Neural cell (in vitro differentiated cells): ENCODE measurements at regions not wholly inside any gene's neighbourhood (a gene's known extent, or its start where the extent isn't known, plus 50 kb on each side); places are given as distances from the start of the nearest gene placed in this dataset.

ENCODE experiments used
- H2AFZ ChIP-seq: fragments of 200-600, 300-800 bp; sonication (generic), shearing (Covaris generic); 2 replicates; pipeline ENCODE4 v1.6.0; 2014; ENCODE audit warnings: low read depth, mild to moderate bottlenecking, antibody characterized with exemption, low read length, moderate library complexity
- H3F3A ChIP-seq: fragments of 200-600 bp; shearing (Covaris generic); 2 replicates; pipeline ENCODE4 v1.6.1; 2016; ENCODE audit warnings: mild to moderate bottlenecking, moderate library complexity, mixed read lengths, antibody characterized with exemption, low read length; ENCODE audit not compliant: insufficient read depth, poor library complexity, severe bottlenecking
- H3K27ac ChIP-seq: fragments of 200-600, 300-800 bp; sonication (generic), shearing (Covaris generic); 2 replicates; pipeline ENCODE4 v1.5.1; 2014; ENCODE audit warnings: mild to moderate bottlenecking, low read length, moderate library complexity
- H3K27me3 ChIP-seq: fragments of 300-800, 200-600 bp; sonication (generic), shearing (Covaris generic); 2 replicates; pipeline ENCODE4 v1.6.0; 2014; ENCODE audit warnings: mild to moderate bottlenecking, low read depth, low read length, moderate library complexity; ENCODE audit not compliant: insufficient read depth
- H3K36me3 ChIP-seq: fragments of 300-800, 200-600 bp; sonication (generic), shearing (Covaris generic); 2 replicates; pipeline ENCODE4 v1.5.1; 2014; ENCODE audit warnings: mild to moderate bottlenecking, antibody characterized with exemption, low read length, moderate library complexity; ENCODE audit not compliant: insufficient read depth
- H3K4me2 ChIP-seq: fragments of 300-800, 200-600 bp; sonication (generic), shearing (Covaris generic); 2 replicates; pipeline ENCODE4 v1.6.0; 2014; ENCODE audit warnings: mild to moderate bottlenecking, low read length
- H3K4me3 ChIP-seq: fragments of 300-800, 200-600 bp; sonication (generic), shearing (Covaris generic); 2 replicates; pipeline ENCODE4 v1.5.1; 2014; ENCODE audit warnings: mild to moderate bottlenecking, low read length, moderate library complexity
- H3K79me2 ChIP-seq: fragments of 200-600 bp; shearing (Covaris generic); replicated peaks from 2 replicates; pipeline ENCODE4 v1.6.0; 2014; ENCODE audit warnings: mild to moderate bottlenecking, low read length, moderate library complexity; ENCODE audit not compliant: insufficient read depth
- H3K9ac ChIP-seq: fragments of 300-800, 200-600 bp; sonication (generic), shearing (Covaris generic); 2 replicates; pipeline ENCODE4 v1.6.1; 2016; ENCODE audit warnings: mild to moderate bottlenecking, low read length, mixed read lengths
- H3K9me2 ChIP-seq: fragments of 200-600 bp; shearing (Covaris generic); 2 replicates; pipeline ENCODE4 v1.6.1; 2016; ENCODE audit warnings: mild to moderate bottlenecking, low read length, mixed read lengths; ENCODE audit not compliant: insufficient read depth
- H3K9me3 ChIP-seq: fragments of 200-600, 300-800 bp; sonication (generic), shearing (Covaris generic); 2 replicates; pipeline ENCODE4 v1.6.1; 2016; ENCODE audit warnings: mild to moderate bottlenecking, mixed run types, low read length, moderate library complexity, mixed read lengths
- H4K20me1 ChIP-seq: fragments of 200-600 bp; shearing (Covaris generic); 2 replicates; pipeline ENCODE4 v1.6.1; 2016; ENCODE audit warnings: mild to moderate bottlenecking, mixed run types; ENCODE audit not compliant: insufficient read depth
- CTCF ChIP-seq: fragments of 450-650 bp; IDR thresholded peaks from 2 replicates; pipeline ENCODE4 v1.5.1; 2014; ENCODE audit warnings: antibody characterized with exemption, mild to moderate bottlenecking, moderate library complexity; ENCODE audit not compliant: poor library complexity, severe bottlenecking
- EP300 ChIP-seq: fragments of 450-650 bp; conservative IDR thresholded peaks from 2 replicates; pipeline ENCODE4 v1.6.1; 2014; ENCODE audit warnings: antibody characterized with exemption, mild to moderate bottlenecking, moderate library complexity; ENCODE audit not compliant: poor library complexity, severe bottlenecking
- EZH2 ChIP-seq: fragments of 200-600, 300-800 bp; shearing (Covaris generic), sonication (generic); IDR thresholded peaks from 2 replicates; pipeline ENCODE4 v1.6.1; 2014; ENCODE audit warnings: antibody characterized with exemption, low read length, borderline replicate concordance, mild to moderate bottlenecking; ENCODE audit not compliant: insufficient read depth, poor library complexity, severe bottlenecking
- MXI1 ChIP-seq: fragments of 450-650 bp; conservative IDR thresholded peaks from 2 replicates; pipeline ENCODE4 v1.6.1; 2014; ENCODE audit warnings: antibody characterized with exemption, mild to moderate bottlenecking; ENCODE audit not compliant: poor library complexity, severe bottlenecking
- POLR2AphosphoS5 ChIP-seq: IDR thresholded peaks from 2 replicates; pipeline ENCODE4 v1.6.1; 2012
- RAD21 ChIP-seq: fragments of 450-650 bp; conservative IDR thresholded peaks from 2 replicates; pipeline ENCODE4 v1.6.1; 2014; ENCODE audit warnings: antibody characterized with exemption, mild to moderate bottlenecking, moderate library complexity
- SMC3 ChIP-seq: fragments of 450-650 bp; conservative IDR thresholded peaks from 2 replicates; pipeline ENCODE4 v1.6.1; 2014; ENCODE audit warnings: antibody characterized with exemption, mild to moderate bottlenecking, moderate library complexity; ENCODE audit not compliant: poor library complexity
- TAF1 ChIP-seq: IDR thresholded peaks from 2 replicates; pipeline ENCODE4 v1.6.1; 2012; ENCODE audit warnings: low read depth
- TF ChIP-seq, protein P1 (sequence below): IDR thresholded peaks from 2 replicates; pipeline ENCODE4 v1.6.1; 2012; ENCODE audit warnings: borderline replicate concordance

- no peaks in the 10 kb centered on the region for H3K36me3 ChIP-seq
- H3K27ac ChIP-seq, result no peak overlapping the region
- no peaks in the 10 kb centered on the region for H4K20me1 ChIP-seq
- TF ChIP-seq RAD21 (no peak), TAF1 (no peak), MXI1 (no peak), EP300 (no peak), EZH2 (no peak), SMC3 (no peak), POLR2AphosphoS5 (no peak), CTCF (no peak)
- TF ChIP-seq, protein P1, sequence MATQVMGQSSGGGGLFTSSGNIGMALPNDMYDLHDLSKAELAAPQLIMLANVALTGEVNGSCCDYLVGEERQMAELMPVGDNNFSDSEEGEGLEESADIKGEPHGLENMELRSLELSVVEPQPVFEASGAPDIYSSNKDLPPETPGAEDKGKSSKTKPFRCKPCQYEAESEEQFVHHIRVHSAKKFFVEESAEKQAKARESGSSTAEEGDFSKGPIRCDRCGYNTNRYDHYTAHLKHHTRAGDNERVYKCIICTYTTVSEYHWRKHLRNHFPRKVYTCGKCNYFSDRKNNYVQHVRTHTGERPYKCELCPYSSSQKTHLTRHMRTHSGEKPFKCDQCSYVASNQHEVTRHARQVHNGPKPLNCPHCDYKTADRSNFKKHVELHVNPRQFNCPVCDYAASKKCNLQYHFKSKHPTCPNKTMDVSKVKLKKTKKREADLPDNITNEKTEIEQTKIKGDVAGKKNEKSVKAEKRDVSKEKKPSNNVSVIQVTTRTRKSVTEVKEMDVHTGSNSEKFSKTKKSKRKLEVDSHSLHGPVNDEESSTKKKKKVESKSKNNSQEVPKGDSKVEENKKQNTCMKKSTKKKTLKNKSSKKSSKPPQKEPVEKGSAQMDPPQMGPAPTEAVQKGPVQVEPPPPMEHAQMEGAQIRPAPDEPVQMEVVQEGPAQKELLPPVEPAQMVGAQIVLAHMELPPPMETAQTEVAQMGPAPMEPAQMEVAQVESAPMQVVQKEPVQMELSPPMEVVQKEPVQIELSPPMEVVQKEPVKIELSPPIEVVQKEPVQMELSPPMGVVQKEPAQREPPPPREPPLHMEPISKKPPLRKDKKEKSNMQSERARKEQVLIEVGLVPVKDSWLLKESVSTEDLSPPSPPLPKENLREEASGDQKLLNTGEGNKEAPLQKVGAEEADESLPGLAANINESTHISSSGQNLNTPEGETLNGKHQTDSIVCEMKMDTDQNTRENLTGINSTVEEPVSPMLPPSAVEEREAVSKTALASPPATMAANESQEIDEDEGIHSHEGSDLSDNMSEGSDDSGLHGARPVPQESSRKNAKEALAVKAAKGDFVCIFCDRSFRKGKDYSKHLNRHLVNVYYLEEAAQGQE, result no peak
- H3K4me2 ChIP-seq, result no peak overlapping the region
- H3K9me3 ChIP-seq, result no peaks in the 10 kb centered on the region
- H3K9ac ChIP-seq, result no peak overlapping the region
- H3K4me3 ChIP-seq, result no peak overlapping the region
- H2AFZ ChIP-seq, result no peak overlapping the region
- H3K79me2 ChIP-seq, result no peaks in the 10 kb centered on the region
- no peaks in the 10 kb centered on the region for H3K27me3 ChIP-seq
- no peaks in the 10 kb centered on the region for H3F3A ChIP-seq
- H3K9me2 ChIP-seq, result no peaks in the 10 kb centered on the region
Measured at GRCh38 chr1:43071241-43071640, 100.8 kb downstream of the EBNA1BP2 start.

DNA sequence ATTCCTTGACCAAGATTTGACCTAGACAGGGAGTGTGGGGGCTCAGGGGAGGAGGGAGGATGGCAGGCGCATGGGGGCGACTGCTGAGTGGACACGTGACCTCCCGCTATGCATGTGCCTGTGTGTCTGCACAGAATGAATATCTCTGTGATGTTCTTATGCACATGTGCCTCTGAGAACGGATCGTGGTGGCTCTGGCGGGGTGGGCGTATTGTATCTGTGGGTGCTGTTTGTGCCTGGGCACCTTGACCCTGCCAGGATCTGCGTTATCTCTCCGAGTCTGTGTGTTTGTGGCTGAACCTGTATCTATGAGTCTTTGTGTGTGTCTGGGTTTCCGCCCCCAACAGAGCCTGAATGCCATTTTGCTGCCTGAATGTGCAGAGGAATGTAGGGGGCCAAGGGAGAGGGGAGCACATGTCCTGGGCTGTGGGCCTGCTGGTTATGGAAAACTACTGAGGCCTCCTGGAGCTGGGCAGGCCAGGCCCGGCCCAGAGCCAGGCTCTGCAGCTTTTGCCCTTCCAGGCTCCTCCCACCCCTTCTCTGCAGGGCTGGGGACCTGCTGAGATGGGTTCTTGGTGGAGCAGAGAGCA, 102.5 kb downstream of the EBNA1BP2 start:
- Histone ChIP-seq H3K27me3 (no peaks in the 10 kb centered on the region), H3F3A (no peaks in the 10 kb centered on the region), H3K79me2 (no peaks in the 10 kb centered on the region), H4K20me1 (no peaks in the 10 kb centered on the region), H3K4me3 (no peak overlapping the region), H3K9ac (no peak overlapping the region), H3K4me2 (no peak overlapping the region), H3K27ac (no peak overlapping the region), H3K36me3 (no peaks in the 10 kb centered on the region), H3K9me3 (no peaks in the 10 kb centered on the region), H3K9me2 (no peaks in the 10 kb centered on the region), H2AFZ (no peak overlapping the region)
- TF ChIP-seq SMC3 (no peak), TAF1 (no peak), CTCF (no peak), POLR2AphosphoS5 (no peak), RAD21 (no peak), EP300 (no peak), EZH2 (no peak), MXI1 (no peak)
- TF ChIP-seq, protein P1, result no peak
